Mesenchymal stem cell (in vitro differentiated cells and primary cell): ENCODE measurements at regions not wholly inside any gene's neighbourhood (a gene's known extent, or its start where the extent isn't known, plus 50 kb on each side); places are given as distances from the start of the nearest gene placed in this dataset.

Experiments used
- DNase-seq: peaks from one replicate; pipeline ENCODE4 v3.0.0-alpha.2; 2013
- H2AFZ ChIP-seq: one replicate; pipeline ENCODE4 v1.6.1; 2013; ENCODE audit warnings: low read depth, mild to moderate bottlenecking, control low read depth, inconsistent platforms, low read length, moderate library complexity
- H2AK5ac ChIP-seq: 2 replicates; pipeline ENCODE4 v1.6.1; 2013; ENCODE audit warnings: low read length, moderate library complexity, mild to moderate bottlenecking, inconsistent platforms; ENCODE audit not compliant: severe bottlenecking
- H2BK120ac ChIP-seq: one replicate; pipeline ENCODE4 v1.6.1; 2013; ENCODE audit warnings: low read depth, mild to moderate bottlenecking, inconsistent platforms, low read length, moderate library complexity
- H2BK12ac ChIP-seq, 2 experiments: one replicate each; pipeline ENCODE4 v1.6.1; 2013; ENCODE audit warnings: inconsistent platforms in 2 of 2, low read length in 2 of 2, mild to moderate bottlenecking in 2 of 2, moderate library complexity in 2 of 2, control low read depth in 1 of 2
- H2BK15ac ChIP-seq: one replicate; pipeline ENCODE4 v1.6.1; 2013; ENCODE audit warnings: mild to moderate bottlenecking, low read depth, inconsistent platforms; ENCODE audit not compliant: poor library complexity, severe bottlenecking
- H2BK5ac ChIP-seq: 2 replicates; pipeline ENCODE4 v1.6.1; 2013; ENCODE audit warnings: low read depth, mild to moderate bottlenecking, low read length, control low read depth, inconsistent platforms; ENCODE audit not compliant: poor library complexity, severe bottlenecking
- H3K14ac ChIP-seq, 2 experiments: one replicate each; pipeline ENCODE4 v1.6.1; 2013; ENCODE audit warnings: inconsistent platforms in 2 of 2, low read length in 2 of 2, control low read depth in 1 of 2, mild to moderate bottlenecking in 1 of 2, moderate library complexity in 1 of 2
- H3K18ac ChIP-seq, 2 experiments: one replicate each; pipeline ENCODE4 v1.6.1; 2013; ENCODE audit warnings: inconsistent platforms in 2 of 2, low read length in 2 of 2, control low read depth in 1 of 2, low read depth in 1 of 2, mild to moderate bottlenecking in 1 of 2
- H3K23ac ChIP-seq, 2 experiments: one replicate each; pipeline ENCODE4 v1.6.1; 2013; ENCODE audit warnings: inconsistent platforms in 2 of 2, low read length in 2 of 2, mild to moderate bottlenecking in 2 of 2, moderate library complexity in 2 of 2, control low read depth in 1 of 2
- H3K27ac ChIP-seq: 2 replicates; pipeline ENCODE4 v1.5.1; 2013; ENCODE audit warnings: mild to moderate bottlenecking, moderate library complexity, low read length, control low read depth, inconsistent platforms; ENCODE audit not compliant: poor library complexity, severe bottlenecking
- H3K27me3 ChIP-seq, 2 experiments: 2 replicates each; pipeline versions ENCODE4 v1.6.1 to v1.7.0; 2013; ENCODE audit warnings: low read length in 2 of 2, mild to moderate bottlenecking in 2 of 2, moderate library complexity in 2 of 2, control low read depth in 1 of 2, inconsistent platforms in 1 of 2; ENCODE audit not compliant: control insufficient read depth in 1 of 2, insufficient read depth in 1 of 2
- H3K36me3 ChIP-seq, 2 experiments: 2 replicates each; pipeline versions ENCODE4 v1.6.1 to v1.7.0; 2013; ENCODE audit warnings: low read length in 2 of 2, control low read depth in 1 of 2, inconsistent platforms in 1 of 2, low read depth in 1 of 2, mild to moderate bottlenecking in 1 of 2; ENCODE audit not compliant: insufficient read depth in 2 of 2, control insufficient read depth in 1 of 2
- H3K4ac ChIP-seq, 2 experiments: one replicate each; pipeline ENCODE4 v1.6.1; 2013; ENCODE audit warnings: inconsistent platforms in 2 of 2, low read length in 2 of 2, mild to moderate bottlenecking in 2 of 2, moderate library complexity in 2 of 2, control low read depth in 1 of 2, low read depth in 1 of 2
- H3K4me1 ChIP-seq: 2 replicates; pipeline ENCODE4 v1.6.1; 2013; ENCODE audit warnings: low read depth, low read length, control low read depth; ENCODE audit not compliant: control insufficient read depth, insufficient read depth
- H3K4me2 ChIP-seq: 2 replicates; pipeline ENCODE4 v1.6.1; 2013; ENCODE audit warnings: low read length, mild to moderate bottlenecking, inconsistent platforms; ENCODE audit not compliant: poor library complexity, severe bottlenecking
- H3K4me3 ChIP-seq, 2 experiments: 2 replicates each; pipeline versions ENCODE4 v1.5.1 to v1.7.0; 2013; ENCODE audit warnings: low read length in 2 of 2, mild to moderate bottlenecking in 2 of 2, control low read depth in 1 of 2, low read depth in 1 of 2; ENCODE audit not compliant: insufficient read depth in 1 of 2
- H3K79me1 ChIP-seq: replicated peaks from 2 replicates; pipeline ENCODE4 v1.6.1; 2013; ENCODE audit warnings: mild to moderate bottlenecking, control low read depth, low read length, inconsistent platforms; ENCODE audit not compliant: poor library complexity, severe bottlenecking
- H3K9ac ChIP-seq: 2 replicates; pipeline ENCODE4 v1.7.0; 2013; ENCODE audit warnings: mild to moderate bottlenecking, low read length, moderate library complexity
- H3K9me3 ChIP-seq: 2 replicates; pipeline ENCODE4 v1.7.0; 2013; ENCODE audit warnings: mild to moderate bottlenecking, low read length; ENCODE audit not compliant: control insufficient read depth
- H4K8ac ChIP-seq: one replicate; pipeline ENCODE4 v1.6.1; 2013; ENCODE audit warnings: inconsistent platforms, mild to moderate bottlenecking, low read length, moderate library complexity
- H4K91ac ChIP-seq: one replicate; pipeline ENCODE4 v1.6.1; 2013; ENCODE audit warnings: mild to moderate bottlenecking, low read length, inconsistent platforms
- WGBS: methylation state at CpG from one replicate; pipeline ENCODE4 v1.1.7; 2013; ENCODE audit warnings: mixed read lengths; 5-methylcytosine and 5-hydroxymethylcytosine counted together

DNA sequence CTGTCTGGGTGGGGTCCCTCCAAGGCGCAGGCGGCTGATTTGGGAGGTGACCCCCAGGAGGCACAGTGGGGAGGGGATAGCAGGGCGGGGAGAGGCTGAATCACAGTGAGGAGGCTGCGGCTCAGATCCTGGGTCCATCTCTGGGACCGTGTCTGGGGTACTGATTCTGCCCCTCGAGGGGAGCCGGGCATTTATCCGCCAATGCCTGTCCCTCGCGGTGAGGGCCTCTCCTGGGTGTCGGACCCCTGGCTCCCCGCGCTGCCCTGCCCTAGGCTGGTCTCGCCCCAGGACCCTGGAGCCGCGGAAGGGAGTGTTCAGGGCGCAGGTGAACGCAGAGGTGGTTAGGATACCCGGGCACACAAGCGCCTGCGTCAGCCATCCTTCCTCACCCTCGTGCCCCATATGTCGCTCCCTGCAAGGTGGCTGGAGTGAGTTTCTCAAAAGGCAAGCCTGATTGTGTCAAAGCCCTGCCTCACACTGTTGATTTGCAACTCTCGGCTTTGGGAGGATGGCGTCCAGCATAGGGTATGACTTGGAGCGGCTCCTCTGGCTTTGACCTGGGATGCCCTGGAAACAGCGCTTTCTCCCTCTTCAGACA lies 530.9 kb downstream of the PTPRU start:
- H3K4me3 ChIP-seq, result peak overlapping the region in 1 of 2 experiments; percentile 8
- no peak overlapping the region for H3K9ac ChIP-seq
- H4K8ac ChIP-seq, result no peak overlapping the region
- H3K23ac ChIP-seq, result no peak overlapping the region
- no peak overlapping the region for H2AK5ac ChIP-seq
- no peak overlapping the region for H3K14ac ChIP-seq
- H3K27ac ChIP-seq, result no peak overlapping the region
- H3K4me1 ChIP-seq, result no peaks in the 10 kb centered on the region
- no peak overlapping the region for H2BK12ac ChIP-seq
- no peak for DNase-seq
- H2AFZ ChIP-seq, result no peak overlapping the region
- no peak overlapping the region for H3K4me2 ChIP-seq
- H3K36me3 ChIP-seq, result no peaks in the 10 kb centered on the region
- H2BK5ac ChIP-seq, result no peak overlapping the region
- WGBS, result 60% methylated on average over 27 of the region's 27 CpGs
- H3K27me3 ChIP-seq, result peaks cover 17 to 30% of the 10 kb centered on the region in 2 experiments
- H3K79me1 ChIP-seq, result no peaks in the 10 kb centered on the region
- no peak overlapping the region for H4K91ac ChIP-seq
- H3K4ac ChIP-seq, result no peak overlapping the region
- H2BK120ac ChIP-seq, result no peak overlapping the region
- no peak overlapping the region for H3K18ac ChIP-seq
- no peak overlapping the region for H2BK15ac ChIP-seq
- peaks cover 9% of the 10 kb centered on the region for H3K9me3 ChIP-seq

DNA sequence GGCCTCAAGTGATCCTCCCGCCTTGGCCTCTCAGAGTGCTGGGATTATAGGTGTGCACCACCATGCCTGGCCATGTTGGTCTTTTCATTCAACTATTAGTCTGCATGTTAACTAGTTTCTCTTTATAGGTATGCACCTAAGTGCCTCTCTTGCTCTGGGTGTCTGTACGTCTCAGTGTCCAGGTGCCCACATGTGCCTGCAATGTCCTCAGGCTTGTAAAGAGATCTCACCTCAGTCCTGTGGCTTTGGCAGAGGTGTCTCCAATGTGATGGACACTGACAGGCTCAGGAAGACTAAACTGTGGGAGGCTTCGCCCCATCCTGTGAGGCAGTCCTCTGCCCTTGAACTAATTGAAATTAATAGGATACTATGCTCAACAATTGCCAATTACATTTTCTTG lies 526.3 kb downstream of the PTPRU start:
- Histone ChIP-seq H2BK5ac (no peak overlapping the region), H3K9me3 (peaks cover 9% of the 10 kb centered on the region), H4K8ac (no peak overlapping the region), H3K36me3 (no peaks in the 10 kb centered on the region), H3K4ac (no peak overlapping the region), H3K18ac (no peak overlapping the region), H2BK120ac (no peak overlapping the region), H4K91ac (no peak overlapping the region), H3K9ac (no peak overlapping the region), H3K4me3 (no peak overlapping the region), H3K79me1 (no peaks in the 10 kb centered on the region), H2BK12ac (no peak overlapping the region), H3K4me1 (peaks cover 16% of the 10 kb centered on the region), H2BK15ac (no peak overlapping the region), H3K14ac (no peak overlapping the region), H3K27ac (no peak overlapping the region), H3K27me3 (peaks cover 14 to 43% of the 10 kb centered on the region in 2 experiments), H2AFZ (no peak overlapping the region), H3K23ac (no peak overlapping the region), H3K4me2 (no peak overlapping the region), H2AK5ac (no peak overlapping the region)
- no peak for DNase-seq
- 57% methylated on average over 3 of the region's 3 CpGs for WGBS

DNA sequence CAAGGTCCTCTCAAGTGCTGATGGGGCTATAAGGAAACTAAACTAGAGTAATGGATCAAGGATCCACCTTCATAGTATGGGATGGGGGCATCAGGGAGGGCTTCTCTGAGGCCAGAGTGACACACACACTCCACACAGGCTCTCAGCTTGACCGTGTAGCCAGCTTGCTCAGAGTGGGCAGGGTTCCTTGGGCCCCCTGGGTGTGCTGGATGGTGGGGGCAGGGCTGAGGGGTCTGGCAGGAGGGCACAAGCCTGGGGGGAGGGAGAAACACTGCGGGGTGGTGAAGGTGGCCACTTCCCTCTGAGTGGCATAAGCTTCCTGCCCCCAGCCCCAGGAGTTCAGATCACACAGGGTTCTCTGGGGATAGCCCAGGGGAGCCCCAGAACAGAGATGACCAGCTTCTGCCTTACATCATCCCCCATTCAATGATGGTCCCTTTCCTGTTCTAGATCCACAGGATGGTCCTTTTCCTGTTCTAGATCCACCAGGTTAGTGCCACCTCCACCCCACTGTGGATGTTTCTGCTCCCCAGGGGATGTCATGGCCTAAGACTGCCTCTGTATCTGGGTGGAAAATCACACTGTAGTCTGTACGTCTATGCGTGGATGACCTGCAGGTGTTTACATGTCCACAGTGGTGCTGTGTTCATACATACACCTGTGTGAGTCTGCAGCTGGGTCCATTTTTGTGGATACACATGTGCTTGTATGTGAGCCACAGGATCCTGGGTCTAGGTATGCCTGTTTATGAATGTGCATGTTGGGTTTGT lies 525.0 kb downstream of the PTPRU start:
- Histone ChIP-seq H3K4me2 (no peak overlapping the region), H3K79me1 (no peaks in the 10 kb centered on the region), H3K36me3 (no peaks in the 10 kb centered on the region), H2AK5ac (no peak overlapping the region), H4K91ac (no peak overlapping the region), H4K8ac (no peak overlapping the region), H3K9ac (no peak overlapping the region), H2AFZ (no peak overlapping the region), H3K23ac (no peak overlapping the region), H3K14ac (no peak overlapping the region), H2BK12ac (no peak overlapping the region), H2BK15ac (no peak overlapping the region), H3K18ac (no peak overlapping the region), H3K4me1 (peaks cover 21% of the 10 kb centered on the region), H3K27ac (no peak overlapping the region), H2BK5ac (no peak overlapping the region), H3K9me3 (peaks cover 9% of the 10 kb centered on the region), H3K4me3 (no peak overlapping the region), H3K4ac (no peak overlapping the region), H3K27me3 (peaks cover 10 to 46% of the 10 kb centered on the region in 2 experiments), H2BK120ac (no peak overlapping the region)
- no peak for DNase-seq
- WGBS, result 73% methylated on average over 3 of the region's 4 CpGs

DNA sequence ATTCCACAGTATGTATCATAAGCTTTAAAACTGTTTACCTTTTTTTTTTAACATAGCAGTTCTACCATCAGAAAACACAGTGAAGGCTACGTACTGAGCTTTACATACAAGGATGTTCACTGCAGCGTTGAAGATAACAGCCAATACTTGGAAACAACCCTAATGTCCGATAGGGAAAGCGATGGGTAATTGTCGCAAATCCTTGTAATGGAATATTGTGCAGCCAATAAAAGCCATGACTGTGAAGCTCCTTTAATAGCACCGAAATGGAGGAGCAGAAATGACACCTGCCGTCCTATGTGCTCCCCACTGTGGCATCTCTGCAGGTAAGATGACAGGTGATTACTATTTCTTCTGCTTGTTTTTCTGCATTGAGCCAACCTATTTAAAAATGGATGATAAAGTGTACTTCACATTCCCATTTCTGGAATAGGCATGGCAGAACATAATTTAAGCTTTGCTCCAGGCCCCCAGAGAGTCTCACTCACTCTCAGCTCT lies 523.8 kb downstream of the PTPRU start:
- no peak overlapping the region for H3K9ac ChIP-seq
- no peak overlapping the region for H3K14ac ChIP-seq
- no peak overlapping the region for H3K27ac ChIP-seq
- H3K4me2 ChIP-seq, result no peak overlapping the region
- no peak overlapping the region for H3K4me3 ChIP-seq
- no peak overlapping the region for H4K8ac ChIP-seq
- H2BK5ac ChIP-seq, result no peak overlapping the region
- H4K91ac ChIP-seq, result no peak overlapping the region
- no peak overlapping the region for H2BK15ac ChIP-seq
- H3K18ac ChIP-seq, result no peak overlapping the region
- no peak overlapping the region for H2BK120ac ChIP-seq
- 73% methylated on average over 7 of the region's 7 CpGs for WGBS
- H3K36me3 ChIP-seq, result no peaks in the 10 kb centered on the region
- H3K9me3 ChIP-seq, result peaks cover 9% of the 10 kb centered on the region
- H2AK5ac ChIP-seq, result no peak overlapping the region
- peaks cover 21% of the 10 kb centered on the region for H3K4me1 ChIP-seq
- no peak overlapping the region for H2BK12ac ChIP-seq
- H2AFZ ChIP-seq, result no peak overlapping the region
- no peak for DNase-seq
- no peak overlapping the region for H3K23ac ChIP-seq
- H3K27me3 ChIP-seq, result peaks cover 10 to 45% of the 10 kb centered on the region in 2 experiments
- no peaks in the 10 kb centered on the region for H3K79me1 ChIP-seq
- no peak overlapping the region for H3K4ac ChIP-seq
